KBM-7 (cell line): ENCODE measurements at regions not wholly inside any gene's neighbourhood (a gene's known extent, or its start where the extent isn't known, plus 50 kb on each side); places are given as distances from the start of the nearest gene placed in this dataset.
A peak's percentile ranks its signal among the peaks of the same experiment; 100 is the strongest.

Source experiments
- DNase-seq: peaks from one replicate; pipeline ENCODE4 v3.0.0-alpha.2; 2015
- in situ Hi-C: fragments of 300-500 bp; cut with MboI; formaldehyde crosslinking; loops from 2 replicates; pipeline ENCODE4 v1.14.3; 2020; ENCODE audit warnings: low sequenced_read_pairs, low pct_unique_long_range_greater_than_20kb, mixed read lengths

DNA sequence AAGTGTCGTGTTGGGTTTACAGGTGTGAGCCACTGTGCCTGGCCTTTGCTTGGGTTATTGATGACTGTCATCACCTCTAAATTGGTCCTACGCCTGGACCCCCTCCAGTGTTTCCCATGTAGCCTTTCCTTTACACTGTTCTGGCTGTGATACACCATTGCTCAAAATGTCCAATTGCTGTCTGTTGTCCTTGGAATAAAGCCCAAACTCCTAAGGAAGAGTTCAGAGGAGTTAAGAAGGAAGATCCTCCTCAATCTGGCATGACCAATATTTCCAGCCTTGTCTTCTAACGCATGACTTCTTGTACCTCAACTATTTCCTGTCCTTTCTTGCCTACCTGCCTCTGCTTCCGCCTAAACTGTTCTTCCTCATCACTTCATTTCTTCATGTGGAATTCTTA lies 113.1 kb downstream of the POLR2M start:
- DNase-seq, result no peak
- in situ Hi-C loops, result no loop called here

DNA sequence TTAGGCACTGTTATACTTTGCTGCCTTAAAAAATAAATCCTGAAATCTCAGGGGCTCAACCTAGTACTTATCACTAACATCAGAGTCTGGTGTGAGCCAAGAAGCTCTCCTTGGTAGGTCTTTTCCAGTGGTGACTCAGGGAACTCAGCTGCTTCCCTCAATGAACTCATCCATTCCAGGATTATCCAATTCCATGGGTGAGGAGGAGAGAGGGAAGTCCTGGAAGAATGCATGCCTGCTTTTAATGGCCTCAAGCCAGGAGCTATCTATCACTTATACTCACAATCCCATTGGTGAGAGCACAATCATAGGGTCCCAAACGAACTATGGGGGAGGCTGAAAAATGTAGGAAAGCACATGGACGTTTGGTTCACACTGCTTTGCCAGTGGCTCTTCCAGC lies 113.6 kb downstream of the POLR2M start:
- in situ Hi-C loops, result no loop called here
- no peak for DNase-seq

DNA sequence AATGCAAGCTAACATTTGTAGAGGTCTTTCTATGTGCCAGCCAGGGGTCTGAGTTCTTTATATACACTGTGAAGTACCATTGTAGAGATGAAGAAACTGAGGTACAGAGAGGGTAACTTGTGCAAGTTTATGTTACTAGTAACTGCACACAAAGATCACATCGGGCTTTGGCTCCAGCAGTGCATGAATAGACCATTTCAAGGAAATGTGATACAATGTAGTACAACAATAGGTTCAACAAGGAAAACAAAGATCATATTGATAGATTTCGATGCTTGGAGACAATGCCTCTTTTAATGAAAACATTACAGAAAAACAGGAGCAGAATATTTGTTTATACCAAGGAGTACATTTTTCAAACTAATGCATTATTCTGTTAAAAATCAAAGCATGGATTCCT lies 115.3 kb downstream of the POLR2M start:
- in situ Hi-C loops, result no loop called here
- no peak for DNase-seq

DNA sequence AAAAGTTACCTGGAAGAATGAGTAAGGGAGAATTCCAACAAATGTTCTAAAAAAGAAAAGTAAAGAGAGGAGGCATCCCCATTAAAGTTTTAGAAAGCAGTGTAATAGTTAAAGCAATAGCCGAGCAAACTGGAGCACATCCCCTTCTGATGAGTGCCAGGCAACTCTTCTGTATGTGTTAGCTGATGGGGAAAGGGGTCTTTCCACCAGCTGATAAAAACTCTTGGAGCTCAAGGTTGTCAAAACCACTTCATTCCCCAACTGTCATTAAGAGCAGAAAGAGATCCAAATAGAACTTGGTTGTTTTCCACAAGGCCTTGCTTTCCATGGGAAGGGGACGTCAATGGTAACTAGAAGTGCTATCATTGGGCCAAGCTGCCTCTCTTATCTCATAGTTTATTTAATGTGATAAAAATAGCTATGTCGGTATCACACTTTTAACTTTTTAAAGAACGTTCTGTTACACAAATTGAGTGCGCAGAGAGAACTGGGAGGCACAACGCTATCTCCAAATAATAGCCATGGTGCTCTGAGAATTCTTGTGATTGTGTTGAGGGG lies 116.9 kb downstream of the POLR2M start:
- DNase-seq, result no peak

DNA sequence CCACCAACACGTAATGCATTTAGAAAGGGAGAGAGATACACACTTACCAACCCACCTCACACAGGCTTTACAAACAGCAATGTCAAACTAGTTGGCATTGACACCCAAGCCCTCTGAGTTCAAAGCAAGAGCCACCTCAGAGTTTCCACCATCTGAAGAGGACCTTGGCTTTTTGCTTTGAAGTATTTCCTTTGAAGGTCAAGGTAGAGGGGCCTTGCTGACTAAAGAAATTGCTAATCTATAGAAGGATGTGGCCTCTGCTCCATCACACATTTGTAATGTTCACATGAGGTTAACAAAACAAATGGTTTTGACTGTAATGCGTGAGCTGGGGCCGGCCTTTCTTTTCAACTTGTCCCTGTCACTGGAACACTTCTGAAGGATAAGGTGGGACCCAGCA lies 117.7 kb downstream of the POLR2M start:
- in situ Hi-C loops, result no loop called here
- DNase-seq, result no peak

More for the DNA sequence above, 116.9 kb downstream of the POLR2M start:
- in situ Hi-C loops, result no loop called here

DNA sequence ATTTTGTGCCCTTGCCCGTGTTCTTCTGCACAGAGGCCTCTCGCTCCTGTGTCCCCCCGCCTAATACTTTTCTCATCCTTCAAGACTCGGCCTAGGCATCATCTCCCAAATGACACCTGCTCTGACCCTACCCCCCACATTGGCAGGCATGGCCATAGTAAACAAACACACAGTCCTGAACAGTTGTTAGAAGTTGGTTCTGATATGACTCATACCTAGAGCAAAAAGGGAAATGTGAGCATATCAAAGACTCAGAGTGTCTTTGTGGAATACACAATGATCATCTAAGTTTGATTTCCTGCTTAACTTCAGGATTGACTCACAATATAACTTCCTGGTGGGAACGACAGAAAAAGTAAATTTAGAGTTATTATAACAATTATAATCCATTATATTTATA lies 120.5 kb downstream of the POLR2M start:
- in situ Hi-C loops, result no loop called here
- no peak for DNase-seq

DNA sequence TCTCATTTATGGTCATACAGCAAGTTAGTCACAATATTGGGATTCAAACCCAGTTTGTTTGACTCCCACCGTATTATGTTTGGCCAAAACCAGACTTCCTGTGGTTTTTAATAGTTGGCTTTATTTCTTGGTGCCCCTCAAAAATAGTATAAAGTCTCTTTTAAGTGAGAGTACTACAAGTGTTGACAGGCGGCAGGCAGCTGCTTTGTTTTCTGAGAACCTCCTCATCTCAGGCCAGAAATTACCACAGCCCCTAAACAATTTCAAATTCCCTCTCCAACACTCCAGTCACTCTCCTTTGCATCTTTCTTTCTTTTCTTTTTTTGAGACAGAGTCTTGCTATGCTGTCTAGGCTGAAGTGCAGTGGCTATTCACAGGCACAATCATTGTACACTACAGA lies 121.5 kb downstream of the POLR2M start:
- in situ Hi-C loops, result no loop called here
- DNase-seq, result no peak

DNA sequence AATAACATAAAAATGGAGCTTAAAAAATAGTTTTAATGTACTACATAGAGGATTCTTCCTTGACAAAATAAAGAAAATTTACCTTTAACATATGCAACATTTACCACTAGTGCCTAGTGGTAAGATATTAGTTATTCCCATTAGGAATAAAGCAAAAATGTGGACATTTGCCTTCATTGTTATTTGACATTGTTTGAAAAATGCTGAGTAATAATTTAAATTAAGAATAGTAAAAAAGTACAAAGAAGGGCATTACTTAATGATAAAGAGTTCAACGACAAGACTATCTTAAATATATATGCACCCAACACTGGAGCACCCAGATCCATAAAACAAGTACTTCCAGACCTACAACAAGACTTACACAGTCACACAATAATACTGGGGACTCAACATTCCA lies 125.7 kb downstream of the POLR2M start:
- in situ Hi-C loops, result no loop called here
- DNase-seq, result no peak

DNA sequence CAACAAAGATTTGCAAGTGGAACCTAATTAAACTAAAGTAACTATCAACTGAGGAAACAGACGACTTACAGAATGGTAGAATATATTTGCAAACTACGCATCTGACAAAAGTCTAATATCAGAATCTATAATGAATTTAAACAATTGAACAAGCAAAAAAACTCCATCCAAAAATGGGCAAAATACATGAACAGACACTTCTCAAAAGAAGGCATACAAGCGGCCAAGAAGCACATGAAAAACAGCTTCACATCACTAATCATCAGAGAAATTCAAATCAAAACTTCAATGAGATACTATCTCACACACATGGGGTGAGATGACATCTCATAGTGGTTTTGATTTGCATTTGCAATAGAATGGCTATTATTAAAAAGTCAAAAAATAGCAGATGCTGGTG lies 128.6 kb downstream of the POLR2M start:
- no peak for DNase-seq
- in situ Hi-C loops, result no loop called here

DNA sequence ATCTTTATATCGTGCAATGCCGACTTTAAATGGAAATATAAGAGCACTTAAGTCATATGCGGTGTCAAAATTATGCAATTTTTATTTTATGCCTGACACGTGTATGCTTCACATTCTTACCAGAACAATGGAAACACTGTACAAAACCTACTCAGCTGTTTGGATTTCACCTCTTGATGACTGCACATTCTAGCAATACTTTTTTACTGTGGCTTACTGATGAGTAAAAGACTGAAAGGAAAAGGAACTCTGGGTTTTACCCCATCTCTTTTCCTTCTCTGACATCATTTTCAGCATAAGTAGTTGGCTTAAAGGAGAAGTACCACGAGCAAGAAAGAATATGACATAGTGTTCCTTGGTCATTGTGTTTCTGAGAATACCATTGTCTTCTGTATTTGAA lies 142.8 kb downstream of the POLR2M start:
- no peak for DNase-seq
- in situ Hi-C loops, result no loop called here

DNA sequence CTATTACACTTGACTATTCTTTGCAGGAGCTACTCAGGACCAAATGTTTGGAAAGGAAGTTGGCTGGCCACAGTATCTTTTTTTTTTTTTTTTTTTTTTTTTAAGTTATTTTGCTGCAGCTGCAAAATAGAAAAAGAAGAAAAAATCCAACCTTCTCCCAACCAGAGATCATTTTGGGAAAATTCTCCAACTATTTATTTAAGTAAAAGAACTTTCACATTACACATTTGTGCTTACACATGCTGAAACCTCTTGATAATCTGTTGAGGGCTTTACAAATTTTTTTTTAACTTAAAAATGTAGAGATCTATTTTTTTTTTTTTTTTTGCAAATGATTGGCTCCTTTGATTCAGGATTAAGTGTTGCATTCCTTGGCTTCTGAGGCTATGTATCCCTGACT lies 148.0 kb downstream of the POLR2M start:
- in situ Hi-C loops, result no loop called here
- no peak for DNase-seq

DNA sequence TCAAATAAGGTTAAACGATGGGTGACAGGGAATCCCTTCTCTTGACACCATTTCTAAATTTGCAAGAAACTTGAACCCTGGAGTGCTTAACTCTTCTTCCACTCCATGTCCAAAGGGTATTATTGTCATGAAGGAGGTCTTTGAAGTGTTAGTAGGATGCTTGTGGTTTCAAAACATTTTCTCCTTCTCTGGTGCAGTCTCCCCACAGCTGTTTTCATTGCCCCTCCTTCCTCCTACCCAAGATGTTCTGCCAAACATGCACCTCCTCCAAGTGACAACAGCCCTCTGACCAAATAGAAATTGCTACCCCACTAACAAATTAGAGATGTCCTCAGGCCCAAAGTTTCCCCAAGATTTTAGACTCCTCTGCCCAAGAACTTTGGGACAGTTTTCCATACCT lies 151.4 kb downstream of the POLR2M start:
- no peak for DNase-seq
- in situ Hi-C loops, result no loop called here

DNA sequence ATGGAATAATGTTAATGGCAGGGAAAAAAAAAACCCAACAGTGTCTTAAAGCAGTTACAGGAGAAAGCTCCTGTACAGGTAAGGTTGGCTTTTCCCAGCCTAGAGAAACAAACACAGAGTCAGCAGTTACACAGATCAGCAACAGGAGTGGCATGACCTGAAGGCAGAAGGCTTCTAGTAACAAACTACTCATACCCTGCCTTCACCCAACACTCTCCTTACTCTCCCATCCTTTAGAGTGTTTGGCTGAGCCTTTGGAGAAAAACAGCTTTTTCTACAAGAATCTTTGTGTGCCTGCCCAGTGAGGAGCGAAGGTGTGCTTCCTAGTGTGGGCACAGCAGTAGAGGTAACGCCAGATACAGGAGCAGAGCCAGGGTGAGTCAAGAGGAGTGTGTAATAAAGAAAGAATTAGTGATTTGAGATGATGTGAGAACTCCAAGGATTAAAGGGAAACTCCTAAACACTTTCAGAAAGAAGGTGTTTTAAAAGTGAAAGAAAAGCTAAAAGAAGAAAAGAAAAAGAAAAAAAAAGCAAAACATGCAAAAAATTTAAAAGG lies 152.7 kb downstream of the POLR2M start:
- DNase-seq, result no peak
- in situ Hi-C loops, result no loop called here

DNA sequence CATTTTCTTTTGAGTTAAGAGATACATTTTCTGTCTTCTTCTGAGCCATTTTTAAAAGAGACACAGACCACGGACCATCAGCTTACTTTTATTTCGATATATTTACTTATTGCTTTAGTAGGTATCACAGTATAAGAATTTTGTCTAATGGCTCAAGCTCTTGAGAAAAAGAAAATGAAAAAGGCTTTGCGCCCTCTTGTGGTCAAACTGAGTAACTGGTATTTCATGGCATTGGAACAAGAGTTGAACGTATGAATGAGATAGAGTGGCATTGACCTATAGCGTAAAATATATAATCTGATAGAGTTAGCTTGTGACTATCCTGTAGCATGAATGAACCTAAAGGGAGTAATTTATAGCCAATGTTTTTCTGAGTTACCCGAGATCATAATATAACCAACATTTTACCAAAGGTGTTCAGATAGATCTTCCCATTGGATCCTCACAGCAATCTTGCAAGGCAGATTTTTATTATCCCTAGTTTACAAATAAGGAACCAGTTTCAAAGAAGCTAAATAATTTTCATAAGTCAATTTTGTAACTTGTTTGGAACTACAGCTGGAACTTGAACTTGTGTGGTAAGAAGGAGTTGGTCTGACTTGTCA lies 154.6 kb downstream of the POLR2M start:
- in situ Hi-C loops, result no loop called here
- peak; percentile 56 for DNase-seq

DNA sequence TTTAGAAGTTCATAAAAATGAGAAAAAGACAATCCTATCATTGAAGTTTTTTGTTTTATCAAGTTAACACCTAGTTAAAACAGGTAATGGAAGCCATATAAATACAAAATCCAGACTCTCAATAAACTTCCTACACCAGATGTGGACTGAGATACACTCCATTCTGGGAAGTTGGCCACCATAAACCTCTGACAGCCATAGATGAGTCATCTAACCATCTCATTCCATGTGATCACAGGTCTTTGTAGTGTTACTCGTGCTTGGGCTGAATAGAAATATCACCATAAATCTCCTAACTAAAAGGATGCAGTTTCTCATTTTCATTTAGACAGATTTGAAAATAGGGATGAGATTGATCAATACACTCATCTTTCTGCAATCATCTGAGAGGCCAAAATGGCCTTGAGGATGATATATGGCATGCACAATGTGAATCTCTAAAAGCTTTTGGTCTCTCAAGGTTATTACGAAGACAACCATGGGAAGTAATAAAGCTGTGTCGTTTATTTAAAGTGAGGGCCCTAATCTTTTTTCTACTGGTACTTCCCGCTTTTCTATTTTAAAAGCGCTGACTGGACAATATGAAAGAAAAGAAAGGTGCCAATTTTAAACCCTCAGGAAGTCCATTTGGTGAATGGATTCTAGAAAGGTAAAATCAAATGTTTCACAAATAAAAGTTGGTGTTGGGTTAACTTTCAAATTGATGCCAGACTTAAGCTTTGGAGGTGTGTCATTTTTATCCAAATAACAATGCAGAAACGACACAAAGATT lies 155.5 kb downstream of the POLR2M start:
- in situ Hi-C loops, result no loop called here

DNA sequence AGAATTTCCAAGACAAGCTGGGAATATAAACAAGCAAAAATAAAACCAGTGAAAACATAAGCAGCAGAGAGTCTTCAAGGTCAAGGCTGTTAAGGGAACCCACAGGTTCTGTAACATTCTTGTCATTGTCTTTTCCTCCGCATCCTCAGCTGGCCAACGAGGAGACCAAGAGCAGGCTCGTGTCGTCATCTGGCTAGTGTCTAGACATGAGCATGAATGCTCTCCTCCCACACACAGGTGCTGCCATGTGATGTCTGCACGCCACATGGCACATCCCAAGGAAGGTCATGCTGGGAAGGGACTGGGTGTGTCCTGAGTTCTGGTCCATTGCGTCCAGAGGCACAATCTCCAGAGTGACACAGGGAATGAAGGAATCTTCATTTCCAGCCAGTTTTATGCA lies 156.2 kb downstream of the POLR2M start:
- in situ Hi-C loops, result no loop called here
- DNase-seq, result no peak

More for the DNA sequence above, 155.5 kb downstream of the POLR2M start:
- no peak for DNase-seq

DNA sequence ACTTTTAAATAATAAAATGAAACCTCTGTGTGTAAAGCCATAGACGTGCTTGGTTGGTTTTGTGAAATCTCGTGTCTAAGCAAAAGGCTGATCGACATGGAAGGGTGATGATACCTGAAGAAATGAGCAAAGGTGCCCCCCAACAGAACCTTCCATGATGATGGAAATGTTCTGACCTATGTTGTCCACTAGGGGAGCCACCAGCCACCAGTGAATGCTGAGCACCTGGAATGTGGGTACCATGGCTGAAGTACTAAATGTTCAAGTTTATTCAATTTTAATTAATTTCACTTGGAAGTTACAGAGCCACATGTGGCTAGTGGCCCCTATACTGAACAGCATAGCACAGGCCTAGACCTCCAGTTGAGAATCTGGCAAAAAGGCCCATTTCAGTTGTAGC lies 158.8 kb downstream of the POLR2M start:
- in situ Hi-C loops, result no loop called here
- DNase-seq, result no peak

DNA sequence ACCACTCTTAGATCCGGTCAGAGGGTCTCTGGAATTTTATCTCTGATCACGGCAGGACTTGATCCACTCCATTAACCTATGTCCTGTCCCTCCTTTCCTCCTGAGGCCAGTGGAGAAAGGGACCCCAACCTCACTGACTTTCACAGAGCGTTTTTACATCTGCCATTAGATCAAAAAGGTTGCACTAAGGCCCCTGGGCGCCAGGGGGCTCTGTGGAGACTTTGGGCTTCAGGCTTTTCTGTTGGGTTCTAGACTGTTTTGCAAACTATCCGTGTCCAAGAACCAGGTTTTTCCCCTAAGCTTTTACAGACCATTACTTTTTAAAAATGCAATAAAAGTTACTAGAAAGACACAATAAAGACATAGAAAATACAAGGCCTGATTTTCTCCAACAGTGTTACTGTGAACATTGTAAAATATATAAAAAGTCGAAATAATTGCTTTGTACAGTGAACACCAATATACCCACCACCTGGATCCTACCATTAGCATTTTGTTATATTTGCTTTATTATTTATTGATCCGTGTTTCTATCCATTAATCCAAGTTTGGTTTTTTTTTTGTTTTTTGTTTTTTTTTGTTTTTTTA lies 159.7 kb downstream of the POLR2M start:
- DNase-seq, result peak; percentile 78
- in situ Hi-C loops, result no loop called here

DNA sequence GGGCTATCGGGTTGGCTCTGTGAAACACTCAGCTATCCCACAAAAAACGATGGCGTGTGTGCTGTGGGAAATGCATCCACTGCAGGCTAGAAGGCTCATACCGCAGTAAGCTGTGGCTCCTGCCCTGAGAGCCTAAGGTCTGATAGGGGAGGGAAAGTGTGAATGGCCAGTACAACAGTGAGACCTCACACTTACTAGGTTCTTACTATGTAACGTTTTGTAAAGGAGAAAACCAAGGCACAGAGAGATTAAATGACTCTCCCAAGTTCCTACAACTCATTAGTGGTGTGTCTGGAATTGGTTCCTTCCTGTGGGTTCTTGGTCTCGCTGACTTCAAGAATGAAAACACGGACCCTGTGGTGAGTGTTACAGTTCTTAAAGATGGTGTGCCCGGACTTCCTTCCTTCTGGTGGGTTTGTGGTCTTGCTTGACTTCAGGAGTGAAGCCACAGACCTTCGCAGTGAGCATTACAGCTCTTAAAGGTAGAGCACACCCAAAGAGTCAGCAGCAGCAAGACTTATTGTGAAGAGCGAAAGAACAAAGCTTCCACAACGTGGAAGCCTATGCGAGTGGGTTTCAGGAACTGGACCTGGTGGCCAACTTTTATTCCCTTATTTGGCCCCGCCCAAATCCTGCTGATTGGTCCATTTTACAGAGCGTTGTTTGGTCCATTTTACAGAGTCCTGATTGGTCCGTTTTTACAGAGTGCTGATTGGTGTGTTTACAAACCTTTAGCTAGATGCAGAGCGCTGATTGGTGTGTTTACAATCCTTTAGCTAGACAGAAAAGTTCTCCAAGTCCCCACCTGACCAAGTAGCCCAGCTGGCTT lies 161.7 kb downstream of the POLR2M start:
- in situ Hi-C loops, result no loop called here

More for the DNA sequence above, 161.7 kb downstream of the POLR2M start:
- peak; percentile 90 for DNase-seq
